Neuronal stem cell (in vitro differentiated cells): ENCODE measurements at regions not wholly inside any gene's neighbourhood (a gene's known extent, or its start where the extent isn't known, plus 50 kb on each side); places are given as distances from the start of the nearest gene placed in this dataset.

ENCODE experiments used
- DNase-seq: peaks from one replicate; pipeline ENCODE4 v3.0.0-alpha.2; 2013; ENCODE audit warnings: low spot score
- H2AFZ ChIP-seq: one replicate; pipeline ENCODE4 v1.6.1; 2013; ENCODE audit warnings: mild to moderate bottlenecking, low read length, inconsistent platforms
- H2AK5ac ChIP-seq: 2 replicates; pipeline ENCODE4 v1.6.1; 2013; ENCODE audit warnings: low read depth, mild to moderate bottlenecking, inconsistent platforms, low read length, moderate library complexity, mixed read lengths
- H2BK120ac ChIP-seq: 2 replicates; pipeline ENCODE4 v1.6.1; 2013; ENCODE audit warnings: low read depth, mild to moderate bottlenecking, inconsistent platforms, low read length, moderate library complexity, mixed read lengths
- H2BK12ac ChIP-seq: one replicate; pipeline ENCODE4 v1.6.1; 2013; ENCODE audit warnings: low read length, inconsistent platforms
- H2BK15ac ChIP-seq: 2 replicates; pipeline ENCODE4 v1.6.1; 2013; ENCODE audit warnings: mild to moderate bottlenecking, low read length, inconsistent platforms, mixed read lengths
- H2BK5ac ChIP-seq: one replicate; pipeline ENCODE4 v1.6.1; 2013; ENCODE audit warnings: inconsistent platforms, mild to moderate bottlenecking, low read length, moderate library complexity
- H3K14ac ChIP-seq: one replicate; pipeline ENCODE4 v1.6.1; 2013; ENCODE audit warnings: low read length, inconsistent platforms
- H3K18ac ChIP-seq: 2 replicates; pipeline ENCODE4 v1.6.1; 2013; ENCODE audit warnings: low read length, inconsistent platforms
- H3K23ac ChIP-seq: 2 replicates; pipeline ENCODE4 v1.6.1; 2013; ENCODE audit warnings: low read depth, mild to moderate bottlenecking, mixed read lengths, low read length, inconsistent platforms; ENCODE audit not compliant: poor library complexity
- H3K27ac ChIP-seq: replicated peaks from 3 replicates; pipeline ENCODE4 v1.5.1; 2013; ENCODE audit warnings: low read length, inconsistent platforms
- H3K27me3 ChIP-seq, 3 experiments: 2 replicates each; pipeline ENCODE4 v1.6.1; 2013; ENCODE audit warnings: low read length in 3 of 3, mild to moderate bottlenecking in 2 of 3, inconsistent platforms in 1 of 3, low read depth in 1 of 3, mixed read lengths in 1 of 3, moderate library complexity in 1 of 3; ENCODE audit not compliant: control insufficient read depth in 3 of 3, insufficient read depth in 3 of 3
- H3K36me3 ChIP-seq, 2 donors: replicated peaks in 1 of 2; 2 replicates each; pipeline ENCODE4 v1.6.1; 2013; ENCODE audit warnings: low read length in 2 of 2; ENCODE audit not compliant: control insufficient read depth in 2 of 2, insufficient read depth in 2 of 2
- H3K4ac ChIP-seq: 2 replicates; pipeline ENCODE4 v1.6.1; 2013; ENCODE audit warnings: inconsistent platforms, mild to moderate bottlenecking, low read length, moderate library complexity
- H3K4me1 ChIP-seq, 2 donors: 1 replicate in 1 of 2; 2 replicates in 1 of 2; pipeline ENCODE4 v1.6.1; 2013; ENCODE audit warnings: low read length in 2 of 2, low read depth in 1 of 2; ENCODE audit not compliant: control insufficient read depth in 2 of 2, insufficient read depth in 1 of 2
- H3K4me2 ChIP-seq: one replicate; pipeline ENCODE4 v1.6.1; 2013; ENCODE audit warnings: mild to moderate bottlenecking, low read length, inconsistent platforms; ENCODE audit not compliant: insufficient read depth, poor library complexity, severe bottlenecking
- H3K4me3 ChIP-seq, 2 donors: 2 replicates each; pipeline ENCODE4 v1.5.1; 2013; ENCODE audit warnings: low read length in 2 of 2, mild to moderate bottlenecking in 2 of 2, inconsistent platforms in 1 of 2, moderate library complexity in 1 of 2
- H3K79me1 ChIP-seq: one replicate; pipeline ENCODE4 v1.6.1; 2013; ENCODE audit warnings: low read depth, mild to moderate bottlenecking, inconsistent platforms, low read length, moderate library complexity
- H3K9ac ChIP-seq: one replicate; pipeline ENCODE4 v1.6.1; 2013; ENCODE audit warnings: mild to moderate bottlenecking, low read depth, low read length, inconsistent platforms; ENCODE audit not compliant: poor library complexity
- H3K9me3 ChIP-seq, 2 donors: replicated peaks in 1 of 2; 2 replicates each; pipeline versions ENCODE3 to v1.6.1; 2013; ENCODE audit warnings: low read length in 2 of 2, mild to moderate bottlenecking in 2 of 2, inconsistent platforms in 1 of 2, low read depth in 1 of 2, mixed read lengths in 1 of 2, moderate library complexity in 1 of 2; ENCODE audit not compliant: control insufficient read depth in 2 of 2, insufficient read depth in 1 of 2
- H4K8ac ChIP-seq: one replicate; pipeline ENCODE4 v1.6.1; 2013; ENCODE audit warnings: low read depth, mild to moderate bottlenecking, inconsistent platforms, low read length, moderate library complexity
- H4K91ac ChIP-seq: one replicate; pipeline ENCODE4 v1.6.1; 2013; ENCODE audit warnings: low read length, low read depth, mild to moderate bottlenecking, inconsistent platforms; ENCODE audit not compliant: poor library complexity
- WGBS, 2 donors: extraction: QIAGEN DNeasy Blood & Tissue Kit; methylation state at CpG; one replicate each; pipeline ENCODE4 v1.1.7; 2013; ENCODE audit warnings: missing lambda C conversion rate in 2 of 2, mixed read lengths in 1 of 2; ENCODE audit not compliant: insufficient read length in 2 of 2, insufficient replicate concordance in 1 of 2; ENCODE audit errors: extremely low coverage in 2 of 2; 5-methylcytosine and 5-hydroxymethylcytosine counted together

- Histone ChIP-seq H2AFZ (no peak overlapping the region), H3K36me3 (no peaks in the 10 kb centered on the region), H2BK12ac (no peak overlapping the region), H3K4me1 (peaks cover 2 to 5% of the 10 kb centered on the region in 2 donors), H3K27me3 (no peaks in the 10 kb centered on the region), H3K27ac (no peak overlapping the region), H3K9ac (no peak overlapping the region), H4K91ac (no peak overlapping the region), H3K18ac (no peak overlapping the region), H3K9me3 (peaks cover 0 to 3% of the 10 kb centered on the region in 2 donors), H3K4ac (no peak overlapping the region), H3K4me2 (no peak overlapping the region), H3K23ac (no peak overlapping the region), H2AK5ac (no peak overlapping the region), H3K4me3 (no peak overlapping the region), H2BK5ac (no peak overlapping the region), H2BK120ac (no peak overlapping the region), H3K79me1 (no peaks in the 10 kb centered on the region), H2BK15ac (no peak overlapping the region), H4K8ac (no peak overlapping the region), H3K14ac (no peak overlapping the region)
- DNase-seq = no peak
- no CpG with 5 or more reads among the region's 2 CpGs for WGBS, 2 donors
Observed at GRCh38 chr12:65608319-65608916, 215.9 kb upstream of the HMGA2 start.

GRCh38 chr12:65609359-65609771, 214.9 kb upstream of the HMGA2 start:
- Histone ChIP-seq H2BK5ac (no peak overlapping the region), H3K9me3 (peaks cover 0 to 3% of the 10 kb centered on the region in 2 donors), H3K27me3 (no peaks in the 10 kb centered on the region), H2AFZ (no peak overlapping the region), H4K91ac (no peak overlapping the region), H3K79me1 (no peaks in the 10 kb centered on the region), H3K27ac (no peak overlapping the region), H2BK15ac (no peak overlapping the region), H2AK5ac (no peak overlapping the region), H3K4me1 (peaks cover 0 to 2% of the 10 kb centered on the region in 2 donors), H2BK120ac (no peak overlapping the region), H3K4me3 (no peak overlapping the region), H3K36me3 (no peaks in the 10 kb centered on the region), H4K8ac (no peak overlapping the region), H3K23ac (no peak overlapping the region), H2BK12ac (no peak overlapping the region), H3K9ac (no peak overlapping the region), H3K14ac (no peak overlapping the region), H3K18ac (no peak overlapping the region), H3K4ac (no peak overlapping the region), H3K4me2 (no peak overlapping the region)
- DNase-seq = no peak
- WGBS, 2 donors = no CpG with 5 or more reads among the region's 4 CpGs

- DNase-seq = no peak
- H2AK5ac ChIP-seq = no peak overlapping the region
- H2BK15ac ChIP-seq = no peak overlapping the region
- no peak overlapping the region for H3K9ac ChIP-seq
- H3K4me3 ChIP-seq = no peak overlapping the region
- peaks cover 0 to 3% of the 10 kb centered on the region in 2 donors for H3K9me3 ChIP-seq
- no peak overlapping the region for H3K4ac ChIP-seq
- no peak overlapping the region for H2BK120ac ChIP-seq
- H3K4me1 ChIP-seq = peaks cover 0 to 2% of the 10 kb centered on the region in 2 donors
- H4K8ac ChIP-seq = no peak overlapping the region
- H4K91ac ChIP-seq = no peak overlapping the region
- H3K36me3 ChIP-seq = no peaks in the 10 kb centered on the region
- no peaks in the 10 kb centered on the region for H3K79me1 ChIP-seq
- H3K4me2 ChIP-seq = no peak overlapping the region
- no peak overlapping the region for H3K27ac ChIP-seq
- no CpG with 5 or more reads among the region's 3 CpGs for WGBS, 2 donors
- H3K14ac ChIP-seq = no peak overlapping the region
- H2BK5ac ChIP-seq = no peak overlapping the region
- no peak overlapping the region for H3K23ac ChIP-seq
- no peak overlapping the region for H2AFZ ChIP-seq
- no peaks in the 10 kb centered on the region for H3K27me3 ChIP-seq
- no peak overlapping the region for H2BK12ac ChIP-seq
- H3K18ac ChIP-seq = no peak overlapping the region
Observed at GRCh38 chr12:65611396-65611795, 212.9 kb upstream of the HMGA2 start.

GRCh38 chr12:65612440-65612839, 211.8 kb upstream of the HMGA2 start:
- no peak overlapping the region for H3K18ac ChIP-seq
- H2BK120ac ChIP-seq = no peak overlapping the region
- no peak overlapping the region for H2AK5ac ChIP-seq
- H3K4ac ChIP-seq = no peak overlapping the region
- no peak for DNase-seq
- WGBS, 2 donors = no CpG with 5 or more reads among the region's 7 CpGs
- no peak overlapping the region for H2BK5ac ChIP-seq
- H3K4me1 ChIP-seq = peaks cover 0 to 2% of the 10 kb centered on the region in 2 donors
- no peaks in the 10 kb centered on the region for H3K79me1 ChIP-seq
- no peak overlapping the region for H3K23ac ChIP-seq
- no peak overlapping the region for H3K27ac ChIP-seq
- no peak overlapping the region for H3K14ac ChIP-seq
- H2BK15ac ChIP-seq = no peak overlapping the region
- no peak overlapping the region for H4K91ac ChIP-seq
- H3K4me3 ChIP-seq = no peak overlapping the region
- H4K8ac ChIP-seq = no peak overlapping the region
- no peak overlapping the region for H3K4me2 ChIP-seq
- H2AFZ ChIP-seq = no peak overlapping the region
- H3K36me3 ChIP-seq = no peaks in the 10 kb centered on the region
- H3K27me3 ChIP-seq = no peaks in the 10 kb centered on the region
- no peak overlapping the region for H3K9ac ChIP-seq
- H2BK12ac ChIP-seq = no peak overlapping the region
- H3K9me3 ChIP-seq = peaks cover 0 to 3% of the 10 kb centered on the region in 2 donors
